Adrenal gland (tissue), 9 donors: ENCODE measurements at regions not wholly inside any gene's neighbourhood (a gene's known extent, or its start where the extent isn't known, plus 50 kb on each side); places are given as distances from the start of the nearest gene placed in this dataset.

ENCODE experiments used
- DNase-seq, 7 donors: peaks; one replicate each; pipeline ENCODE4 v3.0.0-alpha.2; 2019 to 2020
- H3K27ac ChIP-seq, 5 donors: fragments of 200-600 bp; sonication (generic) in 4 of 5; 1 replicate in 3 of 5; 2 replicates in 2 of 5; pipeline versions ENCODE4 v1.5.1 to v1.8.0; 2016 to 2020; ENCODE audit warnings: mild to moderate bottlenecking in 1 of 5
- H3K27me3 ChIP-seq: fragments of 200-600 bp; 2 replicates; pipeline ENCODE4 v1.8.0; 2021
- H3K36me3 ChIP-seq, 2 donors: fragments of 200-600 bp; replicated peaks in 1 of 2; 1 replicate in 1 of 2; 2 replicates in 1 of 2; pipeline versions ENCODE4 v1.5.1 to v1.8.0; 2018 to 2022
- H3K4me1 ChIP-seq, 2 donors: fragments of 200-600 bp; replicated peaks in 1 of 2; 1 replicate in 1 of 2; 2 replicates in 1 of 2; pipeline versions ENCODE4 v1.5.1 to v1.8.0; 2018 to 2021
- H3K4me3 ChIP-seq, 4 donors: fragments of 200-600 bp; sonication (generic) in 3 of 4; one replicate each; pipeline ENCODE4 v1.5.1; 2016 to 2018
- H3K9me3 ChIP-seq, 3 donors: fragments of 200-600 bp; sonication (generic) in 1 of 3; replicated peaks in 1 of 3; 1 replicate in 2 of 3; 2 replicates in 1 of 3; pipeline versions ENCODE4 v1.5.1 to v1.8.0; 2016 to 2021
- POLR2A ChIP-seq, 2 donors: fragments of 450-650 bp; IDR thresholded peaks; one replicate each; pipeline ENCODE4 v1.6.1; 2017; ENCODE audit warnings: antibody characterized with exemption in 2 of 2, mild to moderate bottlenecking in 2 of 2, moderate library complexity in 1 of 2
- WGBS, 4 donors: extraction: QIAGEN DNeasy Blood & Tissue Kit in 2 of 4; methylation state at CpG; one replicate each; pipeline versions ENCODE4 v1.1.5 to v1.1.7; 2013 to 2017; 5-methylcytosine and 5-hydroxymethylcytosine counted together
- intact Hi-C, 2 donors: fragments of 100-400 bp; cut with DNase I; formaldehyde crosslinking; loops; one replicate each; pipeline versions ENCODE4 v1.14.1 to v1.15.0; 2022 to 2023
- TF ChIP-seq, protein P1 (sequence below), 6 experiments: fragments of 450-650 bp in 4 of 6; fragments of 200-600 bp in 2 of 6; sonication (generic) in 1 of 6; IDR thresholded peaks; 1 replicate in 5 of 6; 2 replicates in 1 of 6; pipeline versions ENCODE4 v1.5.1 to v1.8.0; 2016 to 2021; ENCODE audit warnings: antibody characterized with exemption in 6 of 6, mild to moderate bottlenecking in 2 of 6, moderate library complexity in 1 of 6
- donor health status: healthy with polysubstance abuse.
- donor health status: Bipolar disorder and iron deficiency.
- donor health status: DM: yes; HTN: yes; CAD: no.
- donor health status: DM: no; HTN: no; CAD: no.
- donor health status: DM: no; HTN: no; CAD: no.

DNA sequence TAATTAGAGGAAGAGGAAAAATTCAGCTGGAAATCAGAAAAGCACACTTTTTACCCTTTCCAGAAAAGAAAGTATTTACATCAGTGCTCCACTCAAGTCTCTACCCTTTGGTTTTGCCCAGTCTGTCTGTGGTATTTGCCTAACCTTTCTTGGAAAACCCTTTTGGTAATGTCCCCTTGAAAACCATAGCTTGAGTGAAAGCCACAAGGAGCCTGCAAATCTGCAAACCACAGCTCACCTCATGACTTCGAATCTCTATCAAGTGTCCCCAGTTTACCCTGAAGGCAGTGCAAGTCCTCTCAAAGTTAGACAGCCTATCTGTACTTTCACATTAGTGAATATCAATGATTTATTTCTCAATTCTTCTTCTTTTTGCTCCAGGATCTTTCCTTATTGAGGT is 162.1 kb upstream of the TSLP start:
- no peaks in the 10 kb centered on the region for H3K36me3 ChIP-seq

GRCh38 chr5:110909950-110910349 is 161.6 kb upstream of the TSLP start:
- Histone ChIP-seq H3K9me3 (no peaks in the 10 kb centered on the region), H3K4me1 (no peaks in the 10 kb centered on the region), H3K27me3 (no peaks in the 10 kb centered on the region), H3K36me3 (no peaks in the 10 kb centered on the region), H3K4me3 (no peak overlapping the region), H3K27ac (no peak overlapping the region)
- intact Hi-C loops, result no loop called here
- TF ChIP-seq, protein P1, sequence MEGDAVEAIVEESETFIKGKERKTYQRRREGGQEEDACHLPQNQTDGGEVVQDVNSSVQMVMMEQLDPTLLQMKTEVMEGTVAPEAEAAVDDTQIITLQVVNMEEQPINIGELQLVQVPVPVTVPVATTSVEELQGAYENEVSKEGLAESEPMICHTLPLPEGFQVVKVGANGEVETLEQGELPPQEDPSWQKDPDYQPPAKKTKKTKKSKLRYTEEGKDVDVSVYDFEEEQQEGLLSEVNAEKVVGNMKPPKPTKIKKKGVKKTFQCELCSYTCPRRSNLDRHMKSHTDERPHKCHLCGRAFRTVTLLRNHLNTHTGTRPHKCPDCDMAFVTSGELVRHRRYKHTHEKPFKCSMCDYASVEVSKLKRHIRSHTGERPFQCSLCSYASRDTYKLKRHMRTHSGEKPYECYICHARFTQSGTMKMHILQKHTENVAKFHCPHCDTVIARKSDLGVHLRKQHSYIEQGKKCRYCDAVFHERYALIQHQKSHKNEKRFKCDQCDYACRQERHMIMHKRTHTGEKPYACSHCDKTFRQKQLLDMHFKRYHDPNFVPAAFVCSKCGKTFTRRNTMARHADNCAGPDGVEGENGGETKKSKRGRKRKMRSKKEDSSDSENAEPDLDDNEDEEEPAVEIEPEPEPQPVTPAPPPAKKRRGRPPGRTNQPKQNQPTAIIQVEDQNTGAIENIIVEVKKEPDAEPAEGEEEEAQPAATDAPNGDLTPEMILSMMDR (IDR thresholded peaks at IDR 0.05), result no peak
- TF ChIP-seq POLR2A (IDR thresholded peaks at IDR 0.05), result no peak
- DNase-seq, result no peak

More for the DNA sequence above, 162.1 kb upstream of the TSLP start:
- Histone ChIP-seq H3K27ac (no peak overlapping the region), H3K9me3 (no peaks in the 10 kb centered on the region), H3K4me1 (no peaks in the 10 kb centered on the region), H3K4me3 (no peak overlapping the region), H3K27me3 (no peaks in the 10 kb centered on the region)
- 56 to 67% (median 62%) methylated on average over 1 of the region's 1 CpG for WGBS, 4 donors
- DNase-seq, result no peak
- no peak for TF ChIP-seq POLR2A (IDR thresholded peaks at IDR 0.05)
- TF ChIP-seq, protein P1 (IDR thresholded peaks at IDR 0.05), result no peak
- intact Hi-C loops, result no loop called here

GRCh38 chr5:110913221-110913620 is 158.3 kb upstream of the TSLP start:
- Histone ChIP-seq H3K9me3 (no peaks in the 10 kb centered on the region), H3K4me3 (no peak overlapping the region), H3K27me3 (no peaks in the 10 kb centered on the region), H3K4me1 (peaks cover 0 to 6% of the 10 kb centered on the region in 2 donors), H3K27ac (no peak overlapping the region), H3K36me3 (no peaks in the 10 kb centered on the region)
- intact Hi-C loops, result no loop called here
- TF ChIP-seq POLR2A (IDR thresholded peaks at IDR 0.05), result no peak
- TF ChIP-seq, protein P1 (IDR thresholded peaks at IDR 0.05), result no peak
- DNase-seq, result no peak
- 91 to 94% (median 93%) methylated on average over 1 of the region's 1 CpG for WGBS, 4 donors

DNA sequence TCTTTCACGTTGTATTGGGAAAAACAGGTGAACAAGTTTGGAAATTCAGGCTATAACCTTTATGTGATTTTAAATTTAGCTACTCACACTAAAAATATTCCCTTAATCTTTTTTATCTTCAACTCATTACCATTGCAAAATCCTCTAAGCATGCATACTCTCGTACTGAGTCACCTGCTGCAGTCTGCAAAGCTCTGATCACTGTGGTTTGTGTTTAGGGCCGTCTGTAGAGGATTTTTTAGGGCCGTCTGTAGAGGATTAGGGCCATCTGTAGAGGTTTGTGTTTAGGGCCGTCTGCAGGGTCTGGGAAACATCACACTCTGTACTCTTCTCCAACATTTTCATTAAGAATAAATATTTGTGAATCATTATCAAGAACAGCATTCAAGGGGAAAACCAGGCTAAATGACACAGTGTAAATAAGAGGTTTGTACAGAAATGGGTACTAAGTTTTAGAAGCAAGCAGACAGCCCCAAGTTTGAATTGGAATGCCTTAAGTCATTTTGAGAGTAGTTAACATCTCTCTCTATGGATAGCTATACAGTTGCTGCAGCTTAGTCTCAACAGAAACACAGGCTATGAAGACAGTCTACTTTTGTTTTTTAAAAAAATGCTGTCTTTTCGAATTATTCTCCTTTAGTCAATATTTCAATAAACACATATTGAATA is 155.0 kb upstream of the TSLP start:
- Histone ChIP-seq H3K27me3 (no peaks in the 10 kb centered on the region), H3K36me3 (no peaks in the 10 kb centered on the region), H3K4me1 (peaks cover 0 to 6% of the 10 kb centered on the region in 2 donors), H3K4me3 (peak overlapping the region in 1 of 4 donors; percentile 8), H3K9me3 (no peaks in the 10 kb centered on the region), H3K27ac (no peak overlapping the region)
- WGBS, 4 donors, result 20 to 28% (median 24%) methylated on average over 6 of the region's 6 CpGs
- intact Hi-C loops, result no loop called here
- TF ChIP-seq, protein P1 (IDR thresholded peaks at IDR 0.05), result no peak
- TF ChIP-seq POLR2A (IDR thresholded peaks at IDR 0.05), result no peak
- peak in 4 of 7 donors; percentile 9 to 36 (median 21) for DNase-seq
